Mesenchymal stem cell (in vitro differentiated cells and primary cell): ENCODE measurements at regions not wholly inside any gene's neighbourhood (a gene's known extent, or its start where the extent isn't known, plus 50 kb on each side); places are given as distances from the start of the nearest gene placed in this dataset.

Source experiments
- DNase-seq: peaks from one replicate; pipeline ENCODE4 v3.0.0-alpha.2; 2013
- H2AFZ ChIP-seq: one replicate; pipeline ENCODE4 v1.6.1; 2013; ENCODE audit warnings: low read depth, mild to moderate bottlenecking, control low read depth, inconsistent platforms, low read length, moderate library complexity
- H2AK5ac ChIP-seq: 2 replicates; pipeline ENCODE4 v1.6.1; 2013; ENCODE audit warnings: low read length, moderate library complexity, mild to moderate bottlenecking, inconsistent platforms; ENCODE audit not compliant: severe bottlenecking
- H2BK120ac ChIP-seq: one replicate; pipeline ENCODE4 v1.6.1; 2013; ENCODE audit warnings: low read depth, mild to moderate bottlenecking, inconsistent platforms, low read length, moderate library complexity
- H2BK12ac ChIP-seq, 2 experiments: one replicate each; pipeline ENCODE4 v1.6.1; 2013; ENCODE audit warnings: inconsistent platforms in 2 of 2, low read length in 2 of 2, mild to moderate bottlenecking in 2 of 2, moderate library complexity in 2 of 2, control low read depth in 1 of 2
- H2BK15ac ChIP-seq: one replicate; pipeline ENCODE4 v1.6.1; 2013; ENCODE audit warnings: mild to moderate bottlenecking, low read depth, inconsistent platforms; ENCODE audit not compliant: poor library complexity, severe bottlenecking
- H2BK5ac ChIP-seq: 2 replicates; pipeline ENCODE4 v1.6.1; 2013; ENCODE audit warnings: low read depth, mild to moderate bottlenecking, low read length, control low read depth, inconsistent platforms; ENCODE audit not compliant: poor library complexity, severe bottlenecking
- H3K14ac ChIP-seq, 2 experiments: one replicate each; pipeline ENCODE4 v1.6.1; 2013; ENCODE audit warnings: inconsistent platforms in 2 of 2, low read length in 2 of 2, control low read depth in 1 of 2, mild to moderate bottlenecking in 1 of 2, moderate library complexity in 1 of 2
- H3K18ac ChIP-seq, 2 experiments: one replicate each; pipeline ENCODE4 v1.6.1; 2013; ENCODE audit warnings: inconsistent platforms in 2 of 2, low read length in 2 of 2, control low read depth in 1 of 2, low read depth in 1 of 2, mild to moderate bottlenecking in 1 of 2
- H3K23ac ChIP-seq, 2 experiments: one replicate each; pipeline ENCODE4 v1.6.1; 2013; ENCODE audit warnings: inconsistent platforms in 2 of 2, low read length in 2 of 2, mild to moderate bottlenecking in 2 of 2, moderate library complexity in 2 of 2, control low read depth in 1 of 2
- H3K27ac ChIP-seq: 2 replicates; pipeline ENCODE4 v1.5.1; 2013; ENCODE audit warnings: mild to moderate bottlenecking, moderate library complexity, low read length, control low read depth, inconsistent platforms; ENCODE audit not compliant: poor library complexity, severe bottlenecking
- H3K27me3 ChIP-seq, 2 experiments: 2 replicates each; pipeline versions ENCODE4 v1.6.1 to v1.7.0; 2013; ENCODE audit warnings: low read length in 2 of 2, mild to moderate bottlenecking in 2 of 2, moderate library complexity in 2 of 2, control low read depth in 1 of 2, inconsistent platforms in 1 of 2; ENCODE audit not compliant: control insufficient read depth in 1 of 2, insufficient read depth in 1 of 2
- H3K36me3 ChIP-seq, 2 experiments: 2 replicates each; pipeline versions ENCODE4 v1.6.1 to v1.7.0; 2013; ENCODE audit warnings: low read length in 2 of 2, control low read depth in 1 of 2, inconsistent platforms in 1 of 2, low read depth in 1 of 2, mild to moderate bottlenecking in 1 of 2; ENCODE audit not compliant: insufficient read depth in 2 of 2, control insufficient read depth in 1 of 2
- H3K4ac ChIP-seq, 2 experiments: one replicate each; pipeline ENCODE4 v1.6.1; 2013; ENCODE audit warnings: inconsistent platforms in 2 of 2, low read length in 2 of 2, mild to moderate bottlenecking in 2 of 2, moderate library complexity in 2 of 2, control low read depth in 1 of 2, low read depth in 1 of 2
- H3K4me1 ChIP-seq: 2 replicates; pipeline ENCODE4 v1.6.1; 2013; ENCODE audit warnings: low read depth, low read length, control low read depth; ENCODE audit not compliant: control insufficient read depth, insufficient read depth
- H3K4me2 ChIP-seq: 2 replicates; pipeline ENCODE4 v1.6.1; 2013; ENCODE audit warnings: low read length, mild to moderate bottlenecking, inconsistent platforms; ENCODE audit not compliant: poor library complexity, severe bottlenecking
- H3K4me3 ChIP-seq, 2 experiments: 2 replicates each; pipeline versions ENCODE4 v1.5.1 to v1.7.0; 2013; ENCODE audit warnings: low read length in 2 of 2, mild to moderate bottlenecking in 2 of 2, control low read depth in 1 of 2, low read depth in 1 of 2; ENCODE audit not compliant: insufficient read depth in 1 of 2
- H3K79me1 ChIP-seq: replicated peaks from 2 replicates; pipeline ENCODE4 v1.6.1; 2013; ENCODE audit warnings: mild to moderate bottlenecking, control low read depth, low read length, inconsistent platforms; ENCODE audit not compliant: poor library complexity, severe bottlenecking
- H3K9ac ChIP-seq: 2 replicates; pipeline ENCODE4 v1.7.0; 2013; ENCODE audit warnings: mild to moderate bottlenecking, low read length, moderate library complexity
- H3K9me3 ChIP-seq: 2 replicates; pipeline ENCODE4 v1.7.0; 2013; ENCODE audit warnings: mild to moderate bottlenecking, low read length; ENCODE audit not compliant: control insufficient read depth
- H4K8ac ChIP-seq: one replicate; pipeline ENCODE4 v1.6.1; 2013; ENCODE audit warnings: inconsistent platforms, mild to moderate bottlenecking, low read length, moderate library complexity
- H4K91ac ChIP-seq: one replicate; pipeline ENCODE4 v1.6.1; 2013; ENCODE audit warnings: mild to moderate bottlenecking, low read length, inconsistent platforms
- WGBS: methylation state at CpG from one replicate; pipeline ENCODE4 v1.1.7; 2013; ENCODE audit warnings: mixed read lengths; 5-methylcytosine and 5-hydroxymethylcytosine counted together

DNA sequence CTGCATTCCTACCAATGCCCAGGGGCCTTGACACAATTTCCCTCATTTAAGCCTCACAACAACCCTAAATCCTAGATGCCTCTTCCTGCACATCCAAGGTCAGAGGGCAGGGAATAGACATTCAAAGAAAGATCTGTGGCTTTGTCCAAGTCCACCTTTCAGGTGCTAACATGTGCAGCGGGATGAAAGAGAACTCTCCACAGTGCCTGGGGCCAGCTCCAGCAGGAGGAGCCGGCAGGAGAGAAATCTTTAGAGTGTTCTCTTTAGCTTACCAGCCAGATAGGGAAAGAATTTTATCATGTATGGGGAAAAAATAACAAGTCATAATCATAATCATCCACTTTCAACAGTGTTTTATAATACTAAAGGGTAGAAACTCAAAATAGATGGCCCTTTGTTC is 319.7 kb downstream of the MATN1 start:
- no peak overlapping the region for H2AFZ ChIP-seq
- H3K9ac ChIP-seq: no peak overlapping the region
- no peak overlapping the region for H2BK12ac ChIP-seq
- no peak overlapping the region for H3K4me3 ChIP-seq
- H3K4ac ChIP-seq: no peak overlapping the region
- no peak overlapping the region for H2BK15ac ChIP-seq
- no peaks in the 10 kb centered on the region for H3K79me1 ChIP-seq
- no peak overlapping the region for H4K91ac ChIP-seq
- no peak overlapping the region for H3K4me2 ChIP-seq
- no peaks in the 10 kb centered on the region for H3K9me3 ChIP-seq
- no peak overlapping the region for H2AK5ac ChIP-seq
- H3K27me3 ChIP-seq: peaks cover 10 to 42% of the 10 kb centered on the region in 2 experiments
- 82% methylated on average over 2 of the region's 2 CpGs for WGBS
- no peak overlapping the region for H2BK120ac ChIP-seq
- no peak overlapping the region for H3K18ac ChIP-seq
- no peaks in the 10 kb centered on the region for H3K4me1 ChIP-seq
- H4K8ac ChIP-seq: no peak overlapping the region
- no peak for DNase-seq
- no peak overlapping the region for H3K27ac ChIP-seq
- no peak overlapping the region for H2BK5ac ChIP-seq
- H3K14ac ChIP-seq: no peak overlapping the region
- no peak overlapping the region for H3K23ac ChIP-seq
- no peaks in the 10 kb centered on the region for H3K36me3 ChIP-seq

DNA sequence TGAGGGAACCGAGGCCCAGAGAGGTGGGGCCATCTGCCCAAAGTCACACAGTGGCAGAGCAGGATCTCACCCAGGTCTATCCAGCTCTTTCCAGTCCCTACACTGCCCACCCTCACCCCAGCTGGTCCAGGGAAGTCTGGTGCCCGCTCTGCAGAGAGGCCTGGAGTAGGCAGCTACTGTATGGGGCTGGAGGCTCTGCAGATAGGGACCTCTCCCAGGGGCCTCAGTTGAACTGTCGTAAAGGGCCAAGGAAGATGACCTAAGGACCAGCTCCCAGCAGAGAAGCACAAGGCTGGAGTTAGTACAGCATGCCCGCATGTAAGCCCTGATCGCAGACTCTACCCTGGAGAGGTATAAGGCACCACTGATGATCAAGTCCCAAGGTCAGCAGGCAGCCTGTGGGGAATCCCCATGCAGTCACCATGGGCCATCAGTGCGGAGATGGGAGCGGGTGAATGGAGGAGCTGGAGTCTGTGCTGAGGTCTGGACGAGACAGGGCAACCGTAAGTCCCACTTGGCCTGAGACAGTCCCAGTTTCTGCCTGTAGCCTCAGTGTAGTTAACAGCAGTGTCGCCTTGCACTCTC is 320.2 kb downstream of the MATN1 start:
- H3K79me1 ChIP-seq: no peaks in the 10 kb centered on the region
- H2BK120ac ChIP-seq: no peak overlapping the region
- H2BK12ac ChIP-seq: no peak overlapping the region
- 76% methylated on average over 10 of the region's 10 CpGs for WGBS
- no peak overlapping the region for H2AFZ ChIP-seq
- H3K4me1 ChIP-seq: no peaks in the 10 kb centered on the region
- no peak for DNase-seq
- H3K27me3 ChIP-seq: peaks cover 10 to 42% of the 10 kb centered on the region in 2 experiments
- H3K18ac ChIP-seq: no peak overlapping the region
- no peaks in the 10 kb centered on the region for H3K36me3 ChIP-seq
- no peak overlapping the region for H3K23ac ChIP-seq
- no peak overlapping the region for H4K8ac ChIP-seq
- no peak overlapping the region for H3K14ac ChIP-seq
- H3K9me3 ChIP-seq: no peaks in the 10 kb centered on the region
- H3K9ac ChIP-seq: no peak overlapping the region
- H3K4me3 ChIP-seq: no peak overlapping the region
- H4K91ac ChIP-seq: no peak overlapping the region
- H2BK15ac ChIP-seq: no peak overlapping the region
- H3K4ac ChIP-seq: no peak overlapping the region
- no peak overlapping the region for H3K27ac ChIP-seq
- H2AK5ac ChIP-seq: no peak overlapping the region
- no peak overlapping the region for H2BK5ac ChIP-seq
- no peak overlapping the region for H3K4me2 ChIP-seq

DNA sequence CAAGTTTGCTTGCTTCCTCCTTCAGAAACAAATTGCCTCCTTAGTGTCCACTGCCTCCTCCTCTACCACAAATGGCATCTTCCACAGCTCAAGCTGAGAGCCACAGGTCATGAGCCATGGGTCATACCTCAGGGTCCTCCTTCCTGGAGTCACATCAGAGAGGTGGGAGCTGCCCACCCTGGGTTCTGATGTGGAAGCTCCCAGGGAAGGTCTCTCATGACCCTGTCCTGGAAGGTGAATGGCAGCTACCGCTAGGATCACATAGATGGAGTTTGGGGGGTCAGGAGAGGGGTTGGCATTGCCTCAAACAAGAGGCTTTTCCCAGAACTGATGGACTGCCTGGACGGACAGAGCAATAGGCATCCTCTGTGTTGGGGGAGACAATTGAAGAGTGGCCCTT is 321.4 kb downstream of the MATN1 start:
- Histone ChIP-seq H2BK12ac (no peak overlapping the region), H3K23ac (no peak overlapping the region), H2BK120ac (no peak overlapping the region), H3K4me3 (no peak overlapping the region), H2BK5ac (no peak overlapping the region), H3K18ac (no peak overlapping the region), H3K36me3 (no peaks in the 10 kb centered on the region), H4K91ac (no peak overlapping the region), H4K8ac (no peak overlapping the region), H2AFZ (no peak overlapping the region), H3K14ac (no peak overlapping the region), H2BK15ac (no peak overlapping the region), H3K4ac (no peak overlapping the region), H3K79me1 (no peaks in the 10 kb centered on the region), H3K27ac (no peak overlapping the region), H3K27me3 (peaks cover 11 to 40% of the 10 kb centered on the region in 2 experiments), H3K9me3 (no peaks in the 10 kb centered on the region), H3K9ac (no peak overlapping the region), H2AK5ac (no peak overlapping the region), H3K4me2 (no peak overlapping the region), H3K4me1 (no peaks in the 10 kb centered on the region)
- no peak for DNase-seq
- WGBS: 78% methylated on average over 2 of the region's 2 CpGs

DNA sequence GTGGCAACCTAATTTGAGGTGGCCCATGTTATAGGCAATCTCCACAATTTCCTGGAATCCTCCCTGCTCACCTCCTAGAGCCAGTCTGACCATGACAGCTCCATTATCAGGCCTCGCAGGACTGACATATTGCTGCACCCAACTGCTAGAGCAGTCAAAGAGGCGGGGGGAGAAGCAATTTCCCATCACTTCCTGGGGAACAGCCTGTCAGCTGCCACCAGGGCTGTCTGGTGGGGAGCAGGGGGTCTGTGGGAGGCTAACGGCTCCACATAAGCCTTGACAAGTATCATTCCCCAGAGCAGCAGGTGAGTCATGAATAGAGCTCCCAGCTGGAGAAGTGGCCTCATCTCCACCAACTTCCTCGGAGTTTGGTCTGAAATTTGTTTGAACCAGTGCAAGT is 322.9 kb downstream of the MATN1 start:
- Histone ChIP-seq H2BK120ac (no peak overlapping the region), H2BK15ac (no peak overlapping the region)

More for the DNA sequence above, 322.9 kb downstream of the MATN1 start:
- Histone ChIP-seq H3K9ac (no peak overlapping the region), H4K8ac (no peak overlapping the region), H3K4me2 (no peak overlapping the region), H3K4me3 (no peak overlapping the region), H3K4me1 (no peaks in the 10 kb centered on the region), H2AFZ (no peak overlapping the region), H2BK5ac (no peak overlapping the region), H3K23ac (no peak overlapping the region), H3K27me3 (peaks cover 13 to 34% of the 10 kb centered on the region in 2 experiments), H3K4ac (no peak overlapping the region), H3K27ac (no peak overlapping the region), H3K36me3 (no peaks in the 10 kb centered on the region), H2AK5ac (no peak overlapping the region), H3K18ac (no peak overlapping the region), H2BK12ac (no peak overlapping the region), H3K79me1 (no peaks in the 10 kb centered on the region), H3K9me3 (no peaks in the 10 kb centered on the region), H3K14ac (no peak overlapping the region), H4K91ac (no peak overlapping the region)
- 19% methylated on average over 4 of the region's 4 CpGs for WGBS
- no peak for DNase-seq
